Activated CD4-positive, alpha-beta T cell treated with anti-CD3 and anti-CD28 coated beads for 36 hours (primary cell): ENCODE measurements at regions not wholly inside any gene's neighbourhood (a gene's known extent, or its start where the extent isn't known, plus 50 kb on each side); places are given as distances from the start of the nearest gene placed in this dataset.

Experiments used
- ATAC-seq: fragments of 200-7000 bp; cut with Tn5 transposase; one replicate; pipeline ENCODE4 v1.10.0; 2021; ENCODE audit warnings: mild to moderate bottlenecking, moderate library complexity
- CTCF ChIA-PET: fragments of 350-600 bp; sonication (Branson Sonifier 250); formaldehyde crosslinking; loops from one replicate; lab custom pipeline; 2021; ENCODE audit warnings: antibody characterized with exemption; lab: Charles Lee
- POLR2A ChIA-PET: fragments of 350-600 bp; sonication (Branson Sonifier 250); formaldehyde crosslinking; loops from one replicate; lab custom pipeline; 2021; ENCODE audit warnings: antibody characterized with exemption, inconsistent platforms; lab: Charles Lee
- DNase-seq: peaks from one replicate; pipeline ENCODE4 v3.0.0-alpha.2; 2020
- H3K27ac Mint-ChIP-seq: one replicate; pipeline ENCODE4 v1.8.0; 2021; ENCODE audit warnings: mixed read lengths
- H3K27me3 Mint-ChIP-seq: one replicate; pipeline ENCODE4 v1.8.0; 2021; ENCODE audit warnings: mixed read lengths
- H3K36me3 Mint-ChIP-seq: one replicate; pipeline ENCODE4 v1.8.0; 2021; ENCODE audit warnings: low read depth, mixed read lengths
- H3K4me1 Mint-ChIP-seq: one replicate; pipeline ENCODE4 v1.8.0; 2021; ENCODE audit warnings: mixed read lengths
- H3K4me3 Mint-ChIP-seq: one replicate; pipeline ENCODE4 v1.8.0; 2021; ENCODE audit warnings: mild to moderate bottlenecking, moderate library complexity, mixed read lengths
- H3K9me3 Mint-ChIP-seq: one replicate; pipeline ENCODE4 v1.8.0; 2021; ENCODE audit warnings: low read depth, mixed read lengths
- intact Hi-C, 2 experiments: fragments of 100-400 bp; cut with DNase I in 1 of 2; cut with micrococcal nuclease in 1 of 2; formaldehyde crosslinking; loops; one replicate each; pipeline versions ENCODE4 v1.14.2 to v1.15.1; 2022 to 2024; cut with DNase I, micrococcal nuclease

DNA sequence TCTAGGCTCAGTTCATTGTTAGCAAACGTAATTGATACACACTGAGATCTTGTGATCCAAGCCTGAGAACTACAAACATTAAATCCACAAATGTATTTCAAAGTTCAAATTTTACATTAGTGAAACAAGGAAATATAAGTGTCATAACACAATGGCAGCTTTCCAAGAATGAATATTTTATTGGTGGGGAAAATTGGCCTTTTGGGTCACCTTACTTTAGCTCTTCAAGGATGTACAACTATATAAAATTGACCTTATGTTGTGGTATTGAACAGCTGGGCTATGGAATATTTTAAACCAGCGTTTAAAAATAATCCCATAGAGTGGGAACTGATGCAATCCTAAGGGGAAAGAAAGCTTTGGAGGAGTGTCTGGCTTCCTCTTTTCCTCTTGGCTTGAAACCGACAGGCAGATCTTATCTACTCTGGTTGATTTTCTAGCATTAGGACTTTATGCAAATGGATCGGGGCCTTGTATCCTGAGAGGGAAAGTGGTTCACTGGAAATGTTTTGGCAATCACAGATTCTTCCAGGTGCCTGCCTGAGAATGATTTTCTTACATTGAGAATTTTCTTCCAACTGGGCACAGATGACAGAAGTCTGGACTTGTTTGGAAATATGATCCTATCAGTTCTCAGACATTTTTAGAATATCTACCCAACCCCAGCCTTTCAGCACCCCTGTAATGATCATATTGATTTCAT is 184.8 kb upstream of the ECI2 start:
- no peaks in the 10 kb centered on the region for H3K4me1 Mint-ChIP-seq
- ATAC-seq (no peak), DNase-seq (no peak)
- ChIA-PET POLR2A (no interaction called here), CTCF (interaction anchor here (0.6 kb wide), 1 partner anchor 751 kb away, joined by 3 read pairs; no protein-coding TSS in a partner anchor)
- no peak overlapping the region for H3K4me3 Mint-ChIP-seq
- no peaks in the 10 kb centered on the region for H3K36me3 Mint-ChIP-seq
- no peak overlapping the region for H3K27ac Mint-ChIP-seq
- intact Hi-C loops, result no loop called here
- peaks cover 19% of the 10 kb centered on the region for H3K27me3 Mint-ChIP-seq
- H3K9me3 Mint-ChIP-seq, result no peaks in the 10 kb centered on the region

GRCh38 chr6:4318321-4318720 is 182.9 kb upstream of the ECI2 start:
- Mint-ChIP-seq H3K9me3 (peaks cover 3% of the 10 kb centered on the region), H3K27ac (no peak overlapping the region), H3K36me3 (no peaks in the 10 kb centered on the region), H3K4me3 (no peak overlapping the region), H3K27me3 (peaks cover 17% of the 10 kb centered on the region), H3K4me1 (no peaks in the 10 kb centered on the region)
- CTCF ChIA-PET, result no interaction called here
- no peak for ATAC-seq
- POLR2A ChIA-PET, result no interaction called here
- DNase-seq, result no peak
- intact Hi-C loops, result no loop called here

DNA sequence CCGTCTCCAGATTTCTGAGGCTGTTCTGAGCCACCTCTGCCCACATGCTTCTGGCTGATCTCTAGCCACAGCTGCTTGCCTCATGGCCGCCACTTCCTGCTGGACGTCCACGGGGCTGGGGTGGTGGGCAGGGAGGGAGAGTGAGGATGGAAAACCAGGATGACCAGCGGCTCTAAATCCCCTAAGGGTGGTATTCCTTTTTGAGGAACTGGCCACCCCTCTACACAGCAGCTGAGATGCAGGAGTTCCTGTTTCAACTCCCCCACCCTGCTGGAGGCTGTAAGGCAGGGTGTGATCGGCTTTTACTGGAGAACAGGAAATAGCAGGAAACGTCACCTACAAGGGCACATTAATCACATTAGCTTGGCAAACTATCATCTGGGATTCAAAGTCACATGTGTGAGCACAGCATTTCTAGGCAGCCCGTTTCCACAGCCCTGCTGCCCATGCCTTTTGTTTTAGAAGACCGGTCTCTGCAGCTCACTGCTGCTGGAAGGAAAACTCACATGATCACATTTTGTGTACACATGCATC is 181.6 kb upstream of the ECI2 start:
- intact Hi-C loops, result no loop called here
- no peak for ATAC-seq
- no peak for DNase-seq
- CTCF ChIA-PET, result interaction anchor here (0.6 kb wide), 1 partner anchor 1631 kb away, joined by 3 read pairs; no protein-coding TSS in a partner anchor
- POLR2A ChIA-PET, result no interaction called here
- no peak overlapping the region for H3K4me3 Mint-ChIP-seq
- no peaks in the 10 kb centered on the region for H3K4me1 Mint-ChIP-seq
- H3K36me3 Mint-ChIP-seq, result no peaks in the 10 kb centered on the region
- peaks cover 15% of the 10 kb centered on the region for H3K9me3 Mint-ChIP-seq
- no peak overlapping the region for H3K27ac Mint-ChIP-seq
- peaks cover 17% of the 10 kb centered on the region for H3K27me3 Mint-ChIP-seq

DNA sequence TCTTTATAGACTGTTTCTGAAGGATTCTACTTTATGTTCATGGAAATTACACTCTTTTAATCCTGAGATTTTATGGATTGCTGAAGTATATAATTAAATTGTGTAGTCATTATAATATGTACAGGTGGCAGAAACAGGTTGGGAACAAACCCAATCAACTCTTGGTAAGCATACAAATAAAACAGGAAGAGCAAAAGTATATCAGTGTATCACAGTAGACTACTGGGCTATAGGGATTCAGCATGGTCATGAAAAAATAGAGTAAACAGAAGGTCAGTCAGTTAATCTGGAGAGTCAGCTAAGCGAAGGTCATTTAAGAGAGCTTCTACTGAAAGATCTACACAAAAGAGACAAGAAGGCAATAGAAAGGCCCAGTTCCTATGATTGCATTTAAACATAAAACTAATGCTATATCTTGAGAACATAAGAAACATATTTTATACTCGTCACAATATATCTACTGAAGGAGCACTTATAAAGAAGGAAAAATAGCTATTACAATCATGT is 178.9 kb upstream of the ECI2 start:
- no peak overlapping the region for H3K27ac Mint-ChIP-seq
- ChIA-PET POLR2A (no interaction called here), CTCF (no interaction called here)
- no peaks in the 10 kb centered on the region for H3K4me1 Mint-ChIP-seq
- no peak for ATAC-seq
- peaks cover 2% of the 10 kb centered on the region for H3K36me3 Mint-ChIP-seq
- intact Hi-C loops, result no loop called here
- no peak overlapping the region for H3K4me3 Mint-ChIP-seq
- no peak for DNase-seq
- peaks cover 18% of the 10 kb centered on the region for H3K27me3 Mint-ChIP-seq
- peaks cover 31% of the 10 kb centered on the region for H3K9me3 Mint-ChIP-seq

DNA sequence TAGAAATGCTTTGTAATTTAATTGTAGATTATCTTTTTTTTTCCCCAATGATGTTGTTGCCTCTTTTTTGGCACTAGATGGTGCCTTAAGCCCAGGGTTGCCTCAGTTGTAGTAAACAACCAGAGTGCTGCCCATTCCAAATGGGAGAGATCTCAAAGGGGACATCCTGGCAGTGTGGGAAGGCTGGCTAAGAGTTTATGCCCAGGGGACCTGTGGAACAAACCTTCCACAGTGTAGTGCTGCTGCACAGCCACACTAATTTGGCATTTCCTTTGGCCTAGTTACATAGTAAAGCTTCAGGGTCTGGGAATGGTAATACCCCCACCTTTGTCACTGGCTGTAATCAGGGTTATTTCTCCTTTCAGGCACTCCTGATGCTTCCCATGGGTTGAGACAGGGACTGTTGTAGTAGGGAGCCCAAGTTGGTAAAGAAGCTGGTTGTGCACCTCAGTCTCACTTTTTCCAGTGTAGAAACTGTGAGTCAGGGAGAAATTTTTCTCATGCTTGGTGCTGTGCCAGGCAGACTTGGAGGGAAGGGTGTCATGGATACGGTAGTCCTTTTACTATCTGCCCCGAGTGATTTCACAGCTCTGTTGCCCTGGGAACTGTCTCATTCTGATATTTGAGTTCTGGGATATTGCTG is 177.8 kb upstream of the ECI2 start:
- ATAC-seq (no peak), DNase-seq (no peak)
- Mint-ChIP-seq H3K27ac (no peak overlapping the region), H3K4me3 (no peak overlapping the region), H3K36me3 (peaks cover 2% of the 10 kb centered on the region), H3K4me1 (no peaks in the 10 kb centered on the region), H3K9me3 (peaks cover 31% of the 10 kb centered on the region), H3K27me3 (peaks cover 14% of the 10 kb centered on the region)
- ChIA-PET POLR2A (no interaction called here), CTCF (no interaction called here)
- intact Hi-C loops, result no loop called here

DNA sequence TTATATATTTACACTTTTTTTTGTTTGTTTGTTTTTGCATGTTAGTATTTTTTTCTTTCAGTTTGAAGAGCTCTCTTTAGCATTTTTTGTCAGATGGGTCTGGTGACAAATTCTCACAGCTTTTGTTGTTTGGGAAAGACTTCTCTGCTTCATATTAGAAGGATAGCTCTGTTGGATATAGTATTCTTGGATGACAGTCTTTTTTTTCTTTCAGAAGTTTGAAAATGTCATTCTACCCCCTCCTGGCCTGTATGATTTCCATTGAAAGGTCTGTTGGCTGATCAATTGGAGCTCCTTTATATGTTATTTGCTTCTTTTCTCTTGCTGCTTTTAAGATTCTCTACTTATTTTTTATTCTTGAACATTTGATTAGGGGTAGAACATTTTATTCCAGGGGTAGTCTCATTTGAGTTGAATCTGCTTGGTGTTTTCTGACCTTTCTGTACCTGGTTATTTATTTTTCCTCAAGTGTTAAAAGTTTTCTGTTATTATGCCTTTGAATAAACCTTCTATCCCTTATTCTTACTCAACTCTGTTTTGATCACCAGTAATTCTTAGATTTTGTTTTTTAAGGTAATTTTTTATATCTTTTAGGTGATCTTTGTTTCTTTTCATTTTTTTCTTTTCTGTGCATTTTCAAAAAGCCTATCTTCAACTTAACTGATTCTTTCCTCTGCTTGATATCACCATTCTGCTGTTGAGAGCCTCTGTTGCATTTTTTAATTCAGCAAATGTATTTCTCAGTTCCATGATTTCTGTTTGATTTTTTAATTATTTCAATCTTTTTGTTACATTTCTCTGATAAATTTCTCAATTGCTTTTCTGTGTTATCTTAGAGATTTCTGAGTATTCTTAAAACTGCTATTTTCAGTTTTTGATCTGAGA is 176.8 kb upstream of the ECI2 start:
- DNase-seq (no peak), ATAC-seq (no peak)
- Mint-ChIP-seq H3K9me3 (peaks cover 31% of the 10 kb centered on the region), H3K27ac (no peak overlapping the region), H3K27me3 (peaks cover 15% of the 10 kb centered on the region), H3K36me3 (peaks cover 2% of the 10 kb centered on the region), H3K4me3 (no peak overlapping the region), H3K4me1 (no peaks in the 10 kb centered on the region)
- ChIA-PET POLR2A (no interaction called here), CTCF (no interaction called here)
- intact Hi-C loops, result no loop called here

DNA sequence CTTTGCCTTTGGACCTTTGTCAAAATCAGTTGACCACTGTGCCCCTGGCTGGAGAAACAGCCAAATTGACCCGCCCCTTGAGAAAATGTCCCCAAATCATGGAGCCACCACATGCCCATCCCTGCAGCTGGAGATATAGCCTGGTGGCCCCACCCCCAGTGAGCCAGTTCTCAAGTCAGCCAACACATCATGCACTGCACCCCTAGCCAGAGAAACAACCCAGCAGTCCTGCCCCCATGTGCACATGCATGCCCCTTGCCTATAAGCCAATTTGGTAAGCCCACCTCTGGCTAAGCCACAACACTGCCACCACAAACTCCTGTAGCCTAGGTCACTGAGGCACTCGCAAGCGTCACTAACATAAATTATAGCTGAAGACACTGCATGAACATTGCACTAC is 174.2 kb upstream of the ECI2 start:
- Mint-ChIP-seq H3K36me3 (peaks cover 2% of the 10 kb centered on the region), H3K27me3 (peaks cover 19% of the 10 kb centered on the region), H3K4me1 (no peaks in the 10 kb centered on the region), H3K4me3 (no peak overlapping the region), H3K27ac (no peak overlapping the region), H3K9me3 (peaks cover 31% of the 10 kb centered on the region)
- POLR2A ChIA-PET, result no interaction called here
- intact Hi-C loops, result no loop called here
- CTCF ChIA-PET, result no interaction called here
- DNase-seq (no peak), ATAC-seq (no peak)

DNA sequence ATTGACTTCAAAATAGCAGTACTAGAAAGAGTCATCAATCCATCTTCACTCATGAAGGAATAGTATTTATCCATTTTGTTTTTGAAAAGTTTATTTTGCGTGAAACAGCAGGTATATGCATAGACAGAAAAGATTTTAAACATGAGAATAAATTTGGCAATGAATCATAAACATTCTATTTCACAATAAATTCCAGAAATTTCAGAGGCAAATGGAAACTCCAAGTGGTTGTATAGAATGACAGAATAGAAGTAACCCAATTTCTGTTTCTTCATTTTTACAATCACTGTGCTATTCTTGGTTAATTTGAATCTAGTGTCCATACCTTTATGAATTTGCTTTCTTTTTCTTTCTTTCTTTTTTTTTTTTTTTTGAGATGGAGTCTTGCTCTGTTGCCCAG is 173.0 kb upstream of the ECI2 start:
- Mint-ChIP-seq H3K27ac (no peak overlapping the region), H3K4me3 (no peak overlapping the region), H3K9me3 (peaks cover 29% of the 10 kb centered on the region), H3K27me3 (peaks cover 24% of the 10 kb centered on the region), H3K36me3 (peaks cover 2% of the 10 kb centered on the region), H3K4me1 (no peaks in the 10 kb centered on the region)
- ChIA-PET CTCF (no interaction called here), POLR2A (no interaction called here)
- DNase-seq, result no peak
- intact Hi-C loops, result no loop called here
- no peak for ATAC-seq

- no peak overlapping the region for H3K27ac Mint-ChIP-seq
- no peak overlapping the region for H3K4me3 Mint-ChIP-seq
- H3K9me3 Mint-ChIP-seq, result peaks cover 6% of the 10 kb centered on the region
- intact Hi-C loops, result no loop called here
- DNase-seq, result no peak
- ChIA-PET CTCF (interaction anchor here (0.6 kb wide), 1 partner anchor 544 kb away, joined by 3 read pairs; no protein-coding TSS in a partner anchor), POLR2A (no interaction called here)
- H3K4me1 Mint-ChIP-seq, result no peaks in the 10 kb centered on the region
- ATAC-seq, result no peak
- H3K27me3 Mint-ChIP-seq, result peaks cover 24% of the 10 kb centered on the region
- no peaks in the 10 kb centered on the region for H3K36me3 Mint-ChIP-seq
Measured at GRCh38 chr6:4304927-4305455, 169.6 kb upstream of the ECI2 start.

DNA sequence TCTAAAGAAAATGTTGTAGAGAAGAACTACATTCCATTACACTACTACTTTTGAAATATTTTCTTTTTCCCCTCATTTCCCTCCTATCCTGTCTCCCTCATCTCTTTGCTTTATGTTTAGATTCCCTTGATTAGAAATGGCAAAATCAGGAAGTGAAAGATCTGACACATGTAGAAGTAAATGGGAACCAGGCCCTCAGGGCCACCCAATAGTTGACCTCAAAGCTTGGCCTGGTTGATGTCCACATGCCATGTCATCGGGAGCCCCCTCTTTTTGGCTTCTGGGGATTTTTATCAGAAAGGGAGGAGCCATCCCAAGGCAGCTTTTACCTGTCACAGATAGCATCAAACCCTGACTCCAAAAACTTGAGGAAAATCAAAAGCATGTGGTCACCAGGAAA is 168.3 kb upstream of the ECI2 start:
- H3K4me3 Mint-ChIP-seq, result no peak overlapping the region
- no peak overlapping the region for H3K27ac Mint-ChIP-seq
- H3K36me3 Mint-ChIP-seq, result no peaks in the 10 kb centered on the region
- ATAC-seq, result no peak
- ChIA-PET CTCF (no interaction called here), POLR2A (no interaction called here)
- intact Hi-C loops, result no loop called here
- no peaks in the 10 kb centered on the region for H3K9me3 Mint-ChIP-seq
- DNase-seq, result no peak
- peaks cover 20% of the 10 kb centered on the region for H3K27me3 Mint-ChIP-seq
- no peaks in the 10 kb centered on the region for H3K4me1 Mint-ChIP-seq

- POLR2A ChIA-PET, result no interaction called here
Measured at GRCh38 chr6:4302524-4302923, 167.1 kb upstream of the ECI2 start.

More at GRCh38 chr6:4302524-4302923, 167.1 kb upstream of the ECI2 start:
- no peak overlapping the region for H3K4me3 Mint-ChIP-seq
- H3K4me1 Mint-ChIP-seq, result no peaks in the 10 kb centered on the region
- ATAC-seq (no peak), DNase-seq (no peak)
- no peaks in the 10 kb centered on the region for H3K9me3 Mint-ChIP-seq
- peaks cover 18% of the 10 kb centered on the region for H3K27me3 Mint-ChIP-seq
- no peaks in the 10 kb centered on the region for H3K36me3 Mint-ChIP-seq
- CTCF ChIA-PET, result interaction anchor here (0.6 to 0.8 kb wide), 2 partner anchors 42 to 692 kb away, joined by 3 read pairs; no protein-coding TSS in a partner anchor
- intact Hi-C loops, result no loop called here
- no peak overlapping the region for H3K27ac Mint-ChIP-seq
